ENCODE measurements at regions not wholly inside any gene's neighbourhood (a gene's known extent, or its start where the extent isn't known, plus 50 kb on each side); places are given as distances from the start of the nearest gene placed in this dataset.

DNA sequence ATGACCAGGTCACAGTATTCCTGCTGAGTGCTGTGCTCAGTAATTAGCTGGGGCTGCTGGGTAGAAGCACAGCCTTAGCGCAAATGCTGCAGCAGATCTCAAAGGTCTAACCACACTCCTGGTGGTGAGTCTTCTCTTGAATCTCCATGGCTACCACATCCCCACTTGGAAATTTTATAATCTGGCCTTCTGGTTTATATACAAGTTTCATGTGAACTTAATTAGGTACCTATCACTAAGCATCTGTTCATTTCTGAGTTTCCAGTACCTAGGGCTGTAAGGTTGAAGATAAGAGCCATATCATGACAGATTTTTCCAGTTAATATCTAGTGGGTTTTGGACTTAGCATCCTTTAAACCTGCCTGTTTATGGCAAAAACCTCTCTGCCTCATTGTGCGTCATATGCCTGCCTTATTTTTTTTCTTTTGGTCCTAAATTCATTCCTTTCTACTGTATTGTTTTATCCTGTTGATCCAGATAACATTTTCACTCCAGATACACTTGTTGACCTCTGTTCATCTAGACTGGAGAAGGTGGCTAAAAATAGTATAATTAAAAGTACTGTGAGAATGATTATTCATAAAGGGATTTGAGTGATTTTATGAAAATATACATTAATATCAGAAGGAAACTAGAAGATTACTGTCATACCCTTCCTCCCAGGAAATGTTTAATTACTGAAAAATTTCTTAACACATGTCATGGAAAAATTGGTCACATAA lies 168.4 kb upstream of the THUMPD2 start:
- TF ChIP-seq CTCF (conservative IDR thresholded peaks at IDR 0.05; ENCODE audit: low read depth in 2 of 2) (no peak), CREB1 (CRISPR knock-in tag; IDR thresholded peaks at IDR 0.05; ENCODE audit: low read depth) (no peak), POLR2AphosphoS5 (IDR thresholded peaks at IDR 0.05; ENCODE audit: low read depth) (no peak), EZH2 (IDR thresholded peaks at IDR 0.05; ENCODE audit: low read depth, unreplicated experiment) (no peak), EZH2phosphoT487 (IDR thresholded peaks at IDR 0.05; ENCODE audit: unreplicated experiment) (no peak), REST (IDR thresholded peaks at IDR 0.05; ENCODE audit: unreplicated experiment) (no peak)

Data from GM23338 (cell line).